Iris pigment epithelial cell (primary cell): ENCODE measurements at regions not wholly inside any gene's neighbourhood (a gene's known extent, or its start where the extent isn't known, plus 50 kb on each side); places are given as distances from the start of the nearest gene placed in this dataset.

ENCODE experiments used
- DNase-seq: peaks from one replicate; pipeline ENCODE4 v3.0.0-alpha.2; 2011; ENCODE audit warnings: low read depth

- DNase-seq = peak; percentile 54
These were observed 50.4 kb downstream of the RTL9 start for GRCh38 chrX:110408949-110409588.

- DNase-seq = peak; percentile 59
These were observed 51.3 kb downstream of the RTL9 start for GRCh38 chrX:110409925-110410324.

GRCh38 chrX:110410603-110411002 is 52.0 kb downstream of the RTL9 start:
- no peak for DNase-seq

- DNase-seq = peak; percentile 62
These were observed 54.5 kb downstream of the RTL9 start for GRCh38 chrX:110412971-110413726.

- no peak for DNase-seq
These were observed 55.1 kb downstream of the RTL9 start for GRCh38 chrX:110413727-110414124.

- no peak for DNase-seq
These were observed 55.6 kb downstream of the RTL9 start for GRCh38 chrX:110414273-110414672.

- peak; percentile 44 for DNase-seq
These were observed 56.2 kb downstream of the RTL9 start for GRCh38 chrX:110414679-110415439.

GRCh38 chrX:110415440-110416170 is 57.0 kb downstream of the RTL9 start:
- DNase-seq = no peak

- DNase-seq = no peak
These were observed 58.5 kb downstream of the RTL9 start for GRCh38 chrX:110417128-110417527.

GRCh38 chrX:110418316-110419235 is 59.9 kb downstream of the RTL9 start:
- peak; percentile 75 for DNase-seq

- DNase-seq = no peak
These were observed 60.9 kb downstream of the RTL9 start for GRCh38 chrX:110419512-110419911.

- no peak for DNase-seq
These were observed 62.3 kb downstream of the RTL9 start for GRCh38 chrX:110420771-110421499.

- no peak for DNase-seq
These were observed 63.1 kb downstream of the RTL9 start for GRCh38 chrX:110421500-110422455.

GRCh38 chrX:110425222-110426154 is 66.8 kb downstream of the RTL9 start:
- no peak for DNase-seq

GRCh38 chrX:110426155-110426504 is 67.5 kb downstream of the RTL9 start:
- DNase-seq = no peak

GRCh38 chrX:110427076-110427475 is 68.4 kb downstream of the RTL9 start:
- no peak for DNase-seq

- no peak for DNase-seq
These were observed 69.5 kb downstream of the RTL9 start for GRCh38 chrX:110428144-110428543.
